ENCODE measurements at regions not wholly inside any gene's neighbourhood (a gene's known extent, or its start where the extent isn't known, plus 50 kb on each side); places are given as distances from the start of the nearest gene placed in this dataset.

- Mint-ChIP-seq H3K27me3 (ENCODE audit: insufficient read depth) (peaks cover 1% of the 10 kb centered on the region), H3K27ac (no peak overlapping the region), H3K4me3 (no peak overlapping the region), H3K9me3 (peaks cover 4% of the 10 kb centered on the region; the same call in 1 of the 2 replicates), H3K4me1 (ENCODE audit: low read depth) (no peaks in the 10 kb centered on the region), H3K36me3 (ENCODE audit: low read depth) (no peaks in the 10 kb centered on the region)
- no peak for DNase-seq
- TF ChIP-seq CTCF (IDR thresholded peaks at IDR 0.05) = no peak
These were observed 231.3 kb downstream of the FOXD2 start for GRCh38 chr1:47669081-47669585.

- Mint-ChIP-seq H3K27ac (no peak overlapping the region), H3K4me1 (ENCODE audit: low read depth) (no peaks in the 10 kb centered on the region), H3K36me3 (ENCODE audit: low read depth) (no peaks in the 10 kb centered on the region), H3K27me3 (ENCODE audit: insufficient read depth) (peaks cover 3% of the 10 kb centered on the region), H3K4me3 (no peak overlapping the region), H3K9me3 (peaks cover 4% of the 10 kb centered on the region; the same call in 1 of the 2 replicates)
- TF ChIP-seq CTCF (IDR thresholded peaks at IDR 0.05) = no peak
- no peak for DNase-seq
These were observed 234.8 kb downstream of the FOXD2 start for GRCh38 chr1:47672622-47673021.

GRCh38 chr1:47674189-47674588, 236.3 kb downstream of the FOXD2 start:
- no peaks in the 10 kb centered on the region for H3K36me3 Mint-ChIP-seq (ENCODE audit: low read depth)
- H3K9me3 Mint-ChIP-seq = peaks cover 4% of the 10 kb centered on the region; the same call in 1 of the 2 replicates
- no peak overlapping the region for H3K4me3 Mint-ChIP-seq
- H3K27me3 Mint-ChIP-seq (ENCODE audit: insufficient read depth) = peaks cover 5% of the 10 kb centered on the region
- H3K27ac Mint-ChIP-seq = no peak overlapping the region
- no peak for DNase-seq
- TF ChIP-seq CTCF (IDR thresholded peaks at IDR 0.05) = no peak
- no peaks in the 10 kb centered on the region for H3K4me1 Mint-ChIP-seq (ENCODE audit: low read depth)

GRCh38 chr1:47675047-47675675, 237.3 kb downstream of the FOXD2 start:
- Mint-ChIP-seq H3K4me1 (ENCODE audit: low read depth) (no peaks in the 10 kb centered on the region), H3K27me3 (ENCODE audit: insufficient read depth) (peaks cover 13% of the 10 kb centered on the region), H3K27ac (no peak overlapping the region), H3K36me3 (ENCODE audit: low read depth) (no peaks in the 10 kb centered on the region), H3K4me3 (no peak overlapping the region), H3K9me3 (peaks cover 4% of the 10 kb centered on the region; the same call in 1 of the 2 replicates)
- DNase-seq = no peak
- TF ChIP-seq CTCF (IDR thresholded peaks at IDR 0.05) = no peak

- Mint-ChIP-seq H3K27ac (no peak overlapping the region), H3K27me3 (ENCODE audit: insufficient read depth) (peaks cover 17% of the 10 kb centered on the region), H3K36me3 (ENCODE audit: low read depth) (no peaks in the 10 kb centered on the region), H3K9me3 (peaks cover 4% of the 10 kb centered on the region; the same call in 1 of the 2 replicates), H3K4me1 (ENCODE audit: low read depth) (no peaks in the 10 kb centered on the region), H3K4me3 (no peak overlapping the region)
- no peak for TF ChIP-seq CTCF (IDR thresholded peaks at IDR 0.05)
- DNase-seq = no peak
These were observed 237.9 kb downstream of the FOXD2 start for GRCh38 chr1:47675721-47676120.
